ENCODE measurements at regions not wholly inside any gene's neighbourhood (a gene's known extent, or its start where the extent isn't known, plus 50 kb on each side); places are given as distances from the start of the nearest gene placed in this dataset.

GRCh38 chr10:62866941-62867340 is 50.8 kb upstream of the EGR2 start:
- DNase-seq, result no peak

GRCh38 chr10:62866451-62866850 is 50.3 kb upstream of the EGR2 start:
- DNase-seq, result no peak

Measured in activated CD4-positive, alpha-beta T cell treated with anti-CD3 and anti-CD28 coated beads, Interleukin-2, Interleukin-6, amounts not matched to agents 100 ng/mL and 50 ng/mL, durations not matched to agents 16 hours and 8 hours (primary cell).